KBM-7 (cell line): ENCODE measurements at regions not wholly inside any gene's neighbourhood (a gene's known extent, or its start where the extent isn't known, plus 50 kb on each side); places are given as distances from the start of the nearest gene placed in this dataset.

Experiments
- DNase-seq: peaks from one replicate; pipeline ENCODE4 v3.0.0-alpha.2; 2015
- in situ Hi-C: fragments of 300-500 bp; cut with MboI; formaldehyde crosslinking; loops from 2 replicates; pipeline ENCODE4 v1.14.3; 2020; ENCODE audit warnings: low sequenced_read_pairs, low pct_unique_long_range_greater_than_20kb, mixed read lengths

GRCh38 chr3:161555320-161555719, 58.7 kb downstream of the OTOL1 start:
- no peak for DNase-seq
- in situ Hi-C loops: no loop called here

- no peak for DNase-seq
- in situ Hi-C loops: no loop called here
These were observed 59.9 kb downstream of the OTOL1 start for GRCh38 chr3:161556533-161556932.

DNA sequence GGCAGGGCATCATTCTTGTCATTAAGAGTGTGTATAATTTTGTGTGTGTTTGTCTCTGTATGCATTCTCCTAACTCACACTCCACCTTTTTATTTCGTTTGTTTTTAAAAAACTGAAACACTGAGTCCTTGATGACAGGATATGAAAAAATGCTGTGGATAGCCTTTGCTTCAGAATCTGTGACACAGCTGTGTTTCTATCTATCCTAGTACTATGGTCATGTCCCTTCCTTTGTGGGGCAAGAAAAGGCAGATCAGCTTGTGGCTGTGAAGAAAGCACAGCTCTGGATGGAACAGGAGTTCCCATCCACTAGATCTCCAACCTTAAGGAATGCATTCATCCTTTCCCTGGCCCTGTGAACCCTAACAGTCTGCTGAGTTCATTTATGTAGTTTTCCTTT, 60.3 kb downstream of the OTOL1 start:
- no peak for DNase-seq
- in situ Hi-C loops: no loop called here

DNA sequence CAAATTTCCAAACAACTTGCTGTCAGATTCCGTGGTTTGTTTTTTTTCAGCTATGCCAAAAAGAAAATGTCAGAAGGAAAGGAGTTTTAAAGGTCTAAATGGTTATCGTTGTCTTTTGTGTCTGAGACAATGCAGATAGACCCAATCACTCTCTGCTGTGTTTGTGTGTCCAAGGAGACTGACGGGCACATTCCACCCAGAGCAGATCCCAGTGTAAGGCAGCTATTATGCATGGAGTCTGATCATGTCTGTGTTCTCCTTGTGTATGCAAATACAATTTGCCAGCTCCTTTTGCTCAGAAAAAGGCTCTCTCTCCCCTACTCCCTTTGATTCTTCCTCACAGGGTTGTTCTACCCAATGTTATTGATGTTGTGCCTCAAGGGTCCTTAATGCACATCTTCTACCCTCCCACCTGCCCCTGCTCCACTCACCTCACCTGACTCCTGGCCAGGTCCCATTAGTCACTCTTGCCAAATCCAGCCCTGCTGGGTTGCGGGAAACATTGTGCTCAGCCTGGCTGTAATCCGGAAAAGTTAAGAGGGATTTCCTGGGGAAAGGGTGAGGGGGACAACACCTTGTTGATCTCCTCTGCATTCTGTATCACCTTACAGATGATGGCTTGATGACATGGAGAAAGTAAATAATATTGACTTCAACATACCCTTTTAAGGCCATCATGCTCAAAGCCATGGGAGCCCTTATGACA, 61.0 kb downstream of the OTOL1 start:
- DNase-seq: no peak
- in situ Hi-C loops: no loop called here

GRCh38 chr3:161558236-161558635, 61.6 kb downstream of the OTOL1 start:
- no peak for DNase-seq
- in situ Hi-C loops: no loop called here

DNA sequence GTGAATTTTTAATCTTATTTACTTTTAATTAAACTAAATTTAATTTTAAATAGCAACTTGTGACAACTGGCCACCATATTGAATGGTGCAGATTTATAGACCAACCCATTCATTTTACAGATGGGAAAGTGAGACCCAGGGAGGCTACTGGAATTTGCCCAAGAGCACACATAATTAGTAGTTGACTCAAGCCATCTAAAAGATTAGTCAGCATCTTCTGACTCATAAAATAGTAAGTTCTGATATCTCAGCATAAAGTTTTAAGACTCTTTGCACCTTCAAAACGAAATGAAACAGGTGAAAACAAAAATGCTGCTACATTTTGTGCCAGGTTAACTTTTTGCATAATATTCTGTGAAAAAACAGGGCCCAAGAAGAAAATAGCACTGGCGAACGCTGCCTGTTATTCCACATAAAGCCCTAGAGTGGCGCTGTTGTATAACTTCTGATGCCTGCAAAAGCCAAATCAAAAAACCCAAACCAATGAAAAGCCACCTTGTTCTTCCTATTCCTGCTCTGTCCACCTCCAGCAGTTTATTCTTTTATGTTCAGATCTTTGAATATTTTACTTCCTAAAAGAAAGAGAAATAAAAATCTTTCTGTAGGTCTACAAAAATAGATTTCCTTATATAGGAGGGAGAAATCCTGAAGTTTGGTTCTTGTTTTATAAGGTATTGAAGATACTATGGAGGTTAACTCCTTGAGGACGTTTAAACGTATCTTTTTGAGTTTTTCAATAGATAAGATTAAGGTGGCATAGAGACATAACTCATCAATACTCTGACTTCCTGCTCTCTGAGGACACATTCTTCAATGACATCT, 62.8 kb downstream of the OTOL1 start:
- peak; percentile 75 for DNase-seq
- in situ Hi-C loops: no loop called here

GRCh38 chr3:161560008-161560637, 63.5 kb downstream of the OTOL1 start:
- in situ Hi-C loops: no loop called here
- DNase-seq: peak; percentile 66

- in situ Hi-C loops: no loop called here
- DNase-seq: no peak
These were observed 71.2 kb downstream of the OTOL1 start for GRCh38 chr3:161567577-161568361.

DNA sequence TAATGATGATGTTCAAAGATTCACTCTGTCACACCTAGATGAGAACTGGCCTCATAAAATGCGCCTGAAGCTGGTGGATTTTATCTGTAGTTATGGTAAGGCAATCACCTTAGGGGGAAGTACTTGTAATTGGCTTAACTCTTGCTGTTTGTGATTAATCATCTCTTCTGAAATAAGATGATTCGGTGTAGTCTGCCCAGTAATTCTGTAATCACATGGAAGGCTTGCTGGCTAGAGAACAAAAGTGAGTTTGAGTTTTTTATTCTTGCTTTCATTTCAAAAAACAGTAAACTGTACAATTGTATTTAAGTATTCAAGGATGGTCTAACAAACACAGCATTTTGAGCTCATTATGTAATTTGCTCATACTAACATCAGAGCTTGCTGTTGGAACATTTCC, 72.1 kb downstream of the OTOL1 start:
- in situ Hi-C loops: no loop called here
- no peak for DNase-seq

GRCh38 chr3:161571951-161572350, 75.3 kb downstream of the OTOL1 start:
- in situ Hi-C loops: no loop called here
- DNase-seq: no peak

GRCh38 chr3:161573136-161573535, 76.5 kb downstream of the OTOL1 start:
- no peak for DNase-seq
- in situ Hi-C loops: no loop called here

GRCh38 chr3:161575901-161576300, 79.3 kb downstream of the OTOL1 start:
- no peak for DNase-seq
- in situ Hi-C loops: no loop called here

DNA sequence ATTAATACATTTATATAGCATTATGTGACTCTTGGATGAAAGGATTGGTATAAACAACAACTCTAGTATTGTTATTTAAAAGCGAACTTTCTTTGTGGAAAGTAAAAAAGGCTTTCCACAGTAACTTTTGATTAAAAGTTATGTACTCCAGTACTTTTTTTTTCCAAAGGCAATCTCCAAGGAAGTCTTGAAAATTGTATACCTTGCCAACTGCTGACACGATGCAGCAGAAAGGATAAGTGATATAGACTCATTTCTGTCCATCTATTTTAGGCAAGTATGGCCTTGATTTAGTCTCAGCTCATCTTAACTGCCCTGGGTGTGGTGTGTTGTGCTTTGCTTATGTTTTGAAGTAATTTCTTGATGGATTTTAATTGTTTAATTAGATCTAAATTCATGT, 79.7 kb downstream of the OTOL1 start:
- DNase-seq: no peak
- in situ Hi-C loops: no loop called here

DNA sequence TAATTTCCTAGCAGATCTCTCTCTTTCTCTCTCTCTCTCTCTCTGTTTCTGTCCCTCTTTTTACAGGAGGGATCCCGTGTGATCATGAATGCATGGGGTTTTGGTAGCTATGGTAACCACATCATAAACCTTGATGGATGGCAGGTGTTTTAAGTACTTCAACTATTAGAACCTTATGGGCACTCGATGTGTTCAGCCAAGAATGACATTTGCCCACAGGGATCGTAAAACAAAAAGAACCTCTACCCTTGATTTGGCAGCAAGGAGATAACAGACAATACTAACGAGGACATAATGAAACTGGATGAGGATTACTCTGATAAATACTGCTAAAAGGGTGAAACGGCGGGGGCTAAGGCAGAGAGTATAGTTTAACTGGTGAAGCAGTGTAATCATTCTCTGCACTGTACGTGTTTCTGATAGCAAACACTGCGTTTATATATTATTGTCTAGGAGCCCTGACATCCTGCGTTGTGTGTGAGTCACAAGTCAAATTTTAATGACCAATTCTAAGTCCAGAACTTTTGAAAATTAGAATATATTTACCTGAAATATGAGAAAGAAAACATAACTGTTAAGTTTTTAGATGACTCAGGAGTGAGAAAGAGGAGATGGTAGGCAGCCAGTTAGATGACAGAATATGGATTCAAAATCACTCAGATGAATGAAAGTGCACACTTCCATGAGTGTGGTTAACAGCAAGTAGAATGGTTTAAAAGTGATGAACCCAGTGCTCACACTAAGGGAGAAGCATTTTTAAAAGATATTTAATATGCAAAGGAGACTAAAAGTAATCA, 80.3 kb downstream of the OTOL1 start:
- in situ Hi-C loops: no loop called here
- no peak for DNase-seq

- DNase-seq: no peak
- in situ Hi-C loops: no loop called here
These were observed 81.1 kb downstream of the OTOL1 start for GRCh38 chr3:161577662-161578061.

GRCh38 chr3:161579395-161580126, 83.0 kb downstream of the OTOL1 start:
- in situ Hi-C loops: no loop called here

GRCh38 chr3:161585922-161586321, 89.3 kb downstream of the OTOL1 start:
- no peak for DNase-seq
- in situ Hi-C loops: no loop called here

More at GRCh38 chr3:161579395-161580126, 83.0 kb downstream of the OTOL1 start:
- no peak for DNase-seq

DNA sequence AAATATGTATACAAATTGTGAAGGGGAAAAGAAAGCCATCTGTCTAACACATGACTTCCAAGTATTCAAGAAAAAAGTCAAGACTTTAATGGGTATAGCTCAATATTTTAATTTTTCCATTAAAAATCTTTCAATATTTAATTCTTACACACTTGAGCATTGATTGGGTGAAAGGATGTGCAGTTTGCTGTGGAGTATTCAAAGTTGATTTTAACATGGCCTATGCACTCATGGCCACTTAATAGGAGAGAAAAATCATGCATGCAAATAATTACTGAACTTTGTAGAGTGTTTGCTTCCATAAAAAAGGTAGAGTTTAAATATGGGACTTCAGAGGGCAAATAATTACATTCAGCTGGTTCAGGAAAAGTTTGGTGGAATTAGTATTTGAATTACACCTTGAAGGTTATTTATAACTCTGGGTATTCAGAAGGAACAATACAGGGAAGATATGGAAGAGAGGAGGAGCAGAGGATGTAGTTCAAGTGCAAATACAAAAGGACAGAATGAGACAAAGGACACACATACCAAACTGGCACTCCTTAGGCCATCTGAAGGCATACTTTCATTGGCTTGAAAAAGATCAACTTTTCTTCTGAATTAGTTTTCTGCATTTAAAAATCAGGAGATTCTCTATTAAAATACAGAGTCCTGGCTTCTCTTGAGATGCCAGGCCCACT, 90.1 kb downstream of the OTOL1 start:
- in situ Hi-C loops: no loop called here
- DNase-seq: no peak
